Islet precursor cell (in vitro differentiated cells): ENCODE measurements at regions not wholly inside any gene's neighbourhood (a gene's known extent, or its start where the extent isn't known, plus 50 kb on each side); places are given as distances from the start of the nearest gene placed in this dataset.
"Not testable (repeated sequence)": the region's sequence is repeated elsewhere in the genome, so short reads cannot be mapped to it uniquely, and the experiment has no call there.

ENCODE experiments used
- DNase-seq: peaks from one replicate; pipeline ENCODE4 v3.0.0-alpha.2; 2018

GRCh38 chr7:49695971-49696370 lies 77.5 kb upstream of the VWC2 start:
- no peak for DNase-seq

GRCh38 chr7:49700841-49701240 lies 72.6 kb upstream of the VWC2 start:
- DNase-seq: no peak

GRCh38 chr7:49702099-49702498 lies 71.3 kb upstream of the VWC2 start:
- no peak for DNase-seq

- no peak for DNase-seq
Measured at GRCh38 chr7:49703337-49703736, 70.1 kb upstream of the VWC2 start.

- no peak for DNase-seq
Measured at GRCh38 chr7:49703881-49704280, 69.6 kb upstream of the VWC2 start.

GRCh38 chr7:49706106-49706505 lies 67.3 kb upstream of the VWC2 start:
- no peak for DNase-seq

GRCh38 chr7:49707891-49708290 lies 65.5 kb upstream of the VWC2 start:
- DNase-seq: no peak

GRCh38 chr7:49708590-49708989 lies 64.8 kb upstream of the VWC2 start:
- no peak for DNase-seq

- DNase-seq: not testable (repeated sequence)
Measured at GRCh38 chr7:49711072-49711723, 62.2 kb upstream of the VWC2 start.

GRCh38 chr7:49714182-49714581 lies 59.3 kb upstream of the VWC2 start:
- DNase-seq: no peak

- DNase-seq: no peak
Measured at GRCh38 chr7:49715486-49715885, 58.0 kb upstream of the VWC2 start.

GRCh38 chr7:49717547-49717946 lies 55.9 kb upstream of the VWC2 start:
- no peak for DNase-seq

- DNase-seq: no peak
Measured at GRCh38 chr7:49718760-49719159, 54.7 kb upstream of the VWC2 start.

GRCh38 chr7:49721441-49721840 lies 52.0 kb upstream of the VWC2 start:
- no peak for DNase-seq
